ENCODE measurements at regions not wholly inside any gene's neighbourhood (a gene's known extent, or its start where the extent isn't known, plus 50 kb on each side); places are given as distances from the start of the nearest gene placed in this dataset.

DNA sequence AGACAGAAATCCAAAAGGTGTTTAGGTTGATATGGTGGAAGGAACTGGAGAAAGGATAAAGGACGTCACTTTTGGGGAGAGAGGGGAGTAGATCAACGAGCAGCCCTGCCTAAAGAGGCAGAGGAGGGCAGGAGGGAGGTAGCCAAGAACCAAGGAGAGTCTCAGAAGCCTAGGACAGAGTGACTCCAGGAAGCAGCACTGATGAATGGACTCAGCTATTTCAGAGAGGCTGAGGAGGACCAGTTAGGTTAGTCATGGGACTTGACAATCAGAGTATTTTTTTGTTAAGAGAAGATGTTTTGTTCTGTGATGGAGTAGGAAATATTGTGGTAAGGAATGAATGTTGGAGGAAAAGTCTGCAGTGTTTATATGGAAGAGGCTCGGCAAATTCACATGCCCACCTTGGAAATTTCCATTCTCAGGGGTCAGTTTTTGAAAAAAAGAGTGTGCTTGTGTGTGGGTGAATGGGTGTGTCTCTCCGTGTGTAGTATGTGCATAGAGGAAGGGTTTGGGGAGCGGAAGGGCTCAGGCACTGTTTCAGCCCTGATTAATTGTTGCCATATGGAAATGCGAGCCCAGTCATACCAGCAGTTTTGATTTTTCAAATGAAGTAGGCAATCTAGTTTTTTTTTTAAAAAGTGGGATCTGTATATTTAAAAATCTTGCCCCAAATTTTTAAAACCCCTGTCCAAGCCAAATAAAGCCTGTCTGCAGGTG is 303.6 kb downstream of the SAMD5 start:
- no peak for DNase-seq (ENCODE audit: low spot score)

- no peak for DNase-seq (ENCODE audit: low spot score)
Observed at GRCh38 chr6:147817042-147817689, 308.7 kb downstream of the SAMD5 start.

GRCh38 chr6:147820520-147820919 is 312.0 kb downstream of the SAMD5 start:
- DNase-seq (ENCODE audit: low spot score) = no peak

DNA sequence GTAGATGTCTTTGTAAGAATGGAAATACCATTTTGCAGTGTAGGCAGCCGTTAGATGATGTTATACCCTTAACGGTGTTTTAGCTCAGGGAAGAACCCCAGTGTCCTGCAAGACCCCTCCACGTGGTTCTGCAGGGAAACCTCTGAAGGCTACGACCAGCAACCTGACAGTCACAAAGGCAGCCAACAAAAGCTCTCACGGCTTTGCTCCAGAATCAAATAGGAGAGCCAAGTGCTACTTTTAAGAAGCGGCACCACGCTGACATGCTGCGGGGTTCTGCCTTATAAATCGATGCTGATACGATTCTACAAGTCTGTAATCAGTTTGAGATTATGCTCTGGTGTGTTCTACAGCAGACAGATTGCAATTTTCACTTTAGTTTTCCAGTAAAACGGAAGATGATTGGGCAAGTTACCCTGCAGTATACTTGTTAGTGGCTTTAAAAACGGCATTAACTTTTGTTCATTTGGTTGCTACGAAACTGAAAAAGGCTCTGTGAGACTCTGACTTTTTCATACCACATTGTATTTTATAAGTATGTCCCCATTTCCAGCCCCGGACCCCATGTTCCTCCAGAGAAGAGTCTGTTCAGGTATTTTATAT is 312.9 kb downstream of the SAMD5 start:
- no peak for DNase-seq (ENCODE audit: low spot score)

GRCh38 chr6:147823936-147824335 is 315.4 kb downstream of the SAMD5 start:
- no peak for DNase-seq (ENCODE audit: low spot score)

DNA sequence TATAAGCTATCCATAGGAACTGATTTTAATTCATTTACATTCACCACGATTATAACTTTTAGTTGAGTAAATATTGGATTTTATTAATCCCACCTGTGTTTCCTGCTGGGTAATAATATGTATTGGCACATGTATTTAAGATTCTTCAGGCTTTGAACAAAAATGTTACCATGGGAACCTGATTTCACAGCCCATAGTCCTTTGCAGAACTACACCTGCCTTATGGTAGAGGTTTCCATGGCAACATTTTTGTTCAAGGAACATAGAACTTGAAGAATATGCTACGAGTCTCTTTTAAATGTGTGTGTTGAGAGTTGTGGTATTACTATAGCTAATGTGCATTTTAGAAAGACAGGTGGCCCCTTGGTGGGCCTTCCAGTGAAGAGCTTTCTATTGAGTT is 317.4 kb downstream of the SAMD5 start:
- no peak for DNase-seq (ENCODE audit: low spot score)

GRCh38 chr6:147826698-147827097 is 318.2 kb downstream of the SAMD5 start:
- DNase-seq (ENCODE audit: low spot score) = peak; percentile 61

DNA sequence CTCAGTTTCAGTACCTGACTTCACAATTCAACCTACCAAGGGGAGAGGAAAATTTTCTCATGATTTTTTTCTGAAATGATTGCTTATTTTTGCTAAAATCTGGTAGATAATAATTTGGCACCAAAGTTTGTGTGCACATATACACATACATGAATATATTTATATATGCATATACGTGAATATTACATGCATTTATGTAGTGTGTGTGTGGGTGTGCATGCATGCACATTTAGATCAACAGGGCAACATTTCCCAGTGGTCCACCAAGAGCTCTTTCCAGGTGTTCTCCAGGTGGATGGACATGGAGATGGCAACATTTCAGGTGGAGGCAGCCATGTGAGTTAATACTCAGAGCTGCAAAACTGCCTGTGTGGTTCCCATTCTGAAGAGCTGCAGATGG is 320.9 kb downstream of the SAMD5 start:
- no peak for DNase-seq (ENCODE audit: low spot score)

DNA sequence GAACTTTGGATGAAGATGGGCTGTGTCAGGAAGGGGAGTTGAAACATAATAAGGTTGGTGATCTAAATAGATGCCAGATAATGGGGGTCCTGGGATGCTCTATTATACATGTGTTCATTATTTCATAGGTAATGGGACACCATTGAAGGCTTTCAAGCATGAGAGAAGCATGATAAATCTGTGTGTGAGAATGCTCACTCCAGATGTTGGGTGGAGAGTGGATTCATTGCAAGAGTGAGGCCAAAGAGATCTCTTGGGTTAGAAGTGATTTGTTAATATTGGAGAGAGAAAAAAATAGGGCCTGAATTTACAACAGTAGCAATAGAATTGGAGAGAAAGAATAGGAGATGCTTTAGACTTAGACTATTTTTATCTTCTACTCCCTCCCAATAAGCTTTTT is 321.3 kb downstream of the SAMD5 start:
- DNase-seq (ENCODE audit: low spot score) = no peak

GRCh38 chr6:147831356-147831755 is 322.9 kb downstream of the SAMD5 start:
- DNase-seq (ENCODE audit: low spot score) = no peak

GRCh38 chr6:147833607-147834006 is 325.1 kb downstream of the SAMD5 start:
- DNase-seq (ENCODE audit: low spot score) = no peak

- no peak for DNase-seq (ENCODE audit: low spot score)
Observed at GRCh38 chr6:147834084-147834776, 325.7 kb downstream of the SAMD5 start.

GRCh38 chr6:147837540-147837939 is 329.1 kb downstream of the SAMD5 start:
- DNase-seq (ENCODE audit: low spot score) = no peak

- DNase-seq (ENCODE audit: low spot score) = no peak
Observed at GRCh38 chr6:147839708-147840610, 331.5 kb downstream of the SAMD5 start.

DNA sequence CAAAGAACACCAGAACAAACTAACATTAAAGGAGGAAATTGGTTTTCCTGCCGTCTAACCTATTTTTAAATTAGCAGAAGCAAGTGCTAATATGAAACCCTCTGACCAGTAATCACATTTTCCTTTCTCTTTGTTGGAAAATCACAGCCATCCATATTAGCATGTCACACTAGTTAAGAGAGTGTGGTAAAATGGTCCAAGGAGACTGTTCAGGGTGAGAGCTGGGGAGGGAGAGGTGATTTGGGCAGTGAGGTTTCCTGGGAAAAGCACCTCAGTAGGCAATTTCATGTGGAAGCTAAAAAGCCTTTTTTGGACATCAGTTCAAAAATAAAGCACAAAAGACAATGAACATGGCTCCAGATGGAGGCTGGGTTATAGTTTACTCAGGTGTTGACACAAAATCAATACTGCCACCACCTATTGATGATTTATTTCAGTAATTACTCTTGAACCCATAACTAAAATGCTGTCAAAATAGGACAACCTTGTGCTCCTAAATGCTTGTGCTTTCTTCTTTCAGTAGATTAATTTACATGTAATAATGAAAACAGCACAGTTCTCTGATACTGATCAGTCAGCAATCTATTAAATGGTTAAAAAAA is 333.2 kb downstream of the SAMD5 start:
- no peak for DNase-seq (ENCODE audit: low spot score)

- no peak for DNase-seq (ENCODE audit: low spot score)
Observed at GRCh38 chr6:147849401-147850330, 341.2 kb downstream of the SAMD5 start.

DNA sequence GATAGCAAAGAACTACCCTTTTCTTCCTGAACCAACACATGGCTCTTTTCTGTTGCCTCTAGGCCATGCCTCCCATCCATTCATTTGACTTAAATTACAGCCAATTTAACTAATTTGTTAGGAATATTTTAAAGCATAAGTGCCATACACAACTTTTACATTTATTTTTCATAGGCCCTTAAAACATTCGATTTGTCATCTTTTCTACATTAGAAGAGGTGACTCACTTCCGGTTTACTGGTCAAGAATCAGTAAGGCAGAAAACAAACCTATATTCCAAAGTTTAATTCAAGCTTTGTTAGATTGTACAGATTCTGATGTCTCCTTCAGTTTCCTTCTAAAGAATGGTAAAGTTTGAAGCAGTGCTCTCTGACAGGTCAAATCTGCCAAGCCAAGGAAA is 344.3 kb downstream of the SAMD5 start:
- no peak for DNase-seq (ENCODE audit: low spot score)

DNA sequence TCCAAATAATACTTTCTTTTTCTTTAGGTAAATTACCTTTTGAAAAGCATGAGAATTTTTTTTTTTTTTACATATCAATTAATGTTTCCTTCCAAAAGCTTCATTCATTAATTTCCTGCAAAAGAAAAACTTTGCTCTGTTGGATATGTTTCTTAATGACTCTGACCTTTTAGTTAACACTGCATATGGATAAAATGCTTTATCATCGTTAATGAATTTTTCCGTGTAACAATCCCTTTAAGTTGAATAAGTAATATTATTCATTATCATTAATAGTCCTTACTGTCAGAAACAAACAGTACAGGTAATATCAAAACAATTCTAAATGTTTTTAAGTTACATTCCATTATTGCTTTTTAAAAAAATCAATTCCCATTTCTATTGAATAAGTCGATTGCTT is 345.1 kb downstream of the SAMD5 start:
- DNase-seq (ENCODE audit: low spot score) = no peak

DNA sequence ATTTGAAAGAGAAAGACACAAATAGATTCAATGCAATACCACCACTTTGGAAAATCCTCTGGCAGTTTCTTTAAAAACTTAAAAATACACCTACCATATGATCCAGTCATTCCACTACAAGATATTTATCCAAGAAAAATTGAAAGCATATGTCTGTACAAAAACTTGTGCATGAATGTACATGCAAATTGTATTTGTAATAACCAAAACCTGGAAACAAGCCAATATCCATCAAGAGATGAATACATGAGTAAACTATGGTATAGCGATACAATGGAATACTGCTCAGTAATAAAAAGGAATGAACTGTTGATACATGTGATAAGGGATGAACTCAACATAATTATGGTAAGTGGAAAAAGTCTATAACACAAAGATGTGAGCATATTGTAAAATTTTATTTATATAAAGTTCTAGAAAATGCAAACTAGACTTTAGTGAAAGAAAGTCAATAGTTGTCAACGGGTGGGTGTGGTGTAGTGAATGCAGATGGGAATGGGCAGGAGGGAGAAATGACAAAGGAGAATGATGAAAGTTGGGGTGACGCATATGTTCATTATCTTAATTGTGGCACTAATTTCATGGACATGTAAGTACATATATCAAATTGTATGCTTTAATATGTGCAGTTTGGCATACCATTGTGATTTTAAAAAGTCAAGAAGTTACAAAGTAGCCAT is 347.5 kb downstream of the SAMD5 start:
- DNase-seq (ENCODE audit: low spot score) = no peak
